ENCODE measurements at regions not wholly inside any gene's neighbourhood (a gene's known extent, or its start where the extent isn't known, plus 50 kb on each side); places are given as distances from the start of the nearest gene placed in this dataset.
A peak's percentile ranks its signal among the peaks of the same experiment; 100 is the strongest.

DNA sequence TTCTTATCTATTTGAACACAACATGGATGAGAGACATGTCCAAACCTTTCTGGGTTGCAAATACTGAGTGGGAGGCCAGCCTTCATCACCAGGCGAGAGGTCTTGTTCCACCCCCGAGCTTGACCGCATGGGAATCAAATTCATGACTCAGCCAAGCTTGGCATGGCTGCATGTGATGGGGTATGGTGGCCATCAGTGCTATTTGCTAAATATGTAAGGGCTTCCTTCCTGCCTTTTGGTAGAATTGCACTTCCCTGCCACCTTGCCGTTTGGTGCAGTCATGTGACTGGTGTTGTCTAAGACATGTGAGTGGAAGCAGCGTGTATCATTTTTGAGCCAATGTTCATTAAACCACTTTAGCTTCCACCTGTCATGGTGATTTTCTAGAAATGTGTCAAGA is 508.9 kb upstream of the SULF2 start:
- Histone ChIP-seq H3K14ac (ENCODE audit: low read length in 2 of 2) (no peak overlapping the region), H3K4me3 (ENCODE audit: insufficient read depth in 1 of 2, low read depth in 1 of 2, low read length in 2 of 2) (no peak overlapping the region), H3K23ac (ENCODE audit: low read length in 2 of 2) (no peak overlapping the region), H4K91ac (ENCODE audit: low read length) (no peak overlapping the region), H3K36me3 (ENCODE audit: control insufficient read depth in 1 of 2, insufficient read depth in 2 of 2, low read depth in 1 of 2, low read length in 2 of 2) (no peaks in the 10 kb centered on the region), H3K79me1 (replicated peaks; ENCODE audit: low read length, poor library complexity, severe bottlenecking) (no peaks in the 10 kb centered on the region), H2BK12ac (ENCODE audit: low read length in 2 of 2) (no peak overlapping the region), H3K9ac (ENCODE audit: low read length) (no peak overlapping the region), H2AFZ (ENCODE audit: low read depth, low read length) (no peak overlapping the region), H2BK5ac (ENCODE audit: low read depth, low read length, poor library complexity, severe bottlenecking) (no peak overlapping the region), H3K4me1 (ENCODE audit: control insufficient read depth, insufficient read depth, low read depth, low read length) (peaks cover 16% of the 10 kb centered on the region), H3K9me3 (ENCODE audit: control insufficient read depth, low read length) (peaks cover 3% of the 10 kb centered on the region), H2AK5ac (ENCODE audit: low read length, severe bottlenecking) (no peak overlapping the region), H4K8ac (ENCODE audit: low read length) (no peak overlapping the region), H3K27ac (ENCODE audit: low read length, poor library complexity, severe bottlenecking) (no peak overlapping the region), H3K4me2 (ENCODE audit: low read length, poor library complexity, severe bottlenecking) (no peak overlapping the region), H2BK15ac (ENCODE audit: low read depth, poor library complexity, severe bottlenecking) (no peak overlapping the region), H3K27me3 (ENCODE audit: control insufficient read depth in 1 of 2, insufficient read depth in 1 of 2, low read length in 2 of 2) (peaks cover 15 to 29% of the 10 kb centered on the region in 2 experiments), H2BK120ac (ENCODE audit: low read depth, low read length) (no peak overlapping the region), H3K18ac (ENCODE audit: low read depth in 1 of 2, low read length in 2 of 2) (no peak overlapping the region), H3K4ac (ENCODE audit: low read depth in 1 of 2, low read length in 2 of 2) (no peak overlapping the region)
- WGBS = 49% methylated on average over 4 of the region's 5 CpGs
- DNase-seq = no peak

GRCh38 chr20:48293671-48294070 is 508.4 kb upstream of the SULF2 start:
- Histone ChIP-seq H3K27ac (ENCODE audit: low read length, poor library complexity, severe bottlenecking) (no peak overlapping the region), H2AK5ac (ENCODE audit: low read length, severe bottlenecking) (peak overlapping the region; percentile 95), H2BK12ac (ENCODE audit: low read length in 2 of 2) (no peak overlapping the region), H3K18ac (ENCODE audit: low read depth in 1 of 2, low read length in 2 of 2) (no peak overlapping the region), H3K4ac (ENCODE audit: low read depth in 1 of 2, low read length in 2 of 2) (no peak overlapping the region), H2BK15ac (ENCODE audit: low read depth, poor library complexity, severe bottlenecking) (no peak overlapping the region), H3K14ac (ENCODE audit: low read length in 2 of 2) (no peak overlapping the region), H3K27me3 (ENCODE audit: control insufficient read depth in 1 of 2, insufficient read depth in 1 of 2, low read length in 2 of 2) (peaks cover 15 to 34% of the 10 kb centered on the region in 2 experiments), H3K9ac (ENCODE audit: low read length) (no peak overlapping the region), H3K4me1 (ENCODE audit: control insufficient read depth, insufficient read depth, low read depth, low read length) (peaks cover 16% of the 10 kb centered on the region), H3K36me3 (ENCODE audit: control insufficient read depth in 1 of 2, insufficient read depth in 2 of 2, low read depth in 1 of 2, low read length in 2 of 2) (no peaks in the 10 kb centered on the region), H3K9me3 (ENCODE audit: control insufficient read depth, low read length) (peaks cover 3% of the 10 kb centered on the region), H2BK120ac (ENCODE audit: low read depth, low read length) (no peak overlapping the region), H4K8ac (ENCODE audit: low read length) (no peak overlapping the region), H2BK5ac (ENCODE audit: low read depth, low read length, poor library complexity, severe bottlenecking) (no peak overlapping the region), H3K23ac (ENCODE audit: low read length in 2 of 2) (no peak overlapping the region), H3K79me1 (replicated peaks; ENCODE audit: low read length, poor library complexity, severe bottlenecking) (no peaks in the 10 kb centered on the region), H4K91ac (ENCODE audit: low read length) (no peak overlapping the region), H3K4me2 (ENCODE audit: low read length, poor library complexity, severe bottlenecking) (no peak overlapping the region), H3K4me3 (ENCODE audit: insufficient read depth in 1 of 2, low read depth in 1 of 2, low read length in 2 of 2) (no peak overlapping the region), H2AFZ (ENCODE audit: low read depth, low read length) (no peak overlapping the region)
- WGBS = 76% methylated on average over 3 of the region's 4 CpGs
- DNase-seq = no peak

DNA sequence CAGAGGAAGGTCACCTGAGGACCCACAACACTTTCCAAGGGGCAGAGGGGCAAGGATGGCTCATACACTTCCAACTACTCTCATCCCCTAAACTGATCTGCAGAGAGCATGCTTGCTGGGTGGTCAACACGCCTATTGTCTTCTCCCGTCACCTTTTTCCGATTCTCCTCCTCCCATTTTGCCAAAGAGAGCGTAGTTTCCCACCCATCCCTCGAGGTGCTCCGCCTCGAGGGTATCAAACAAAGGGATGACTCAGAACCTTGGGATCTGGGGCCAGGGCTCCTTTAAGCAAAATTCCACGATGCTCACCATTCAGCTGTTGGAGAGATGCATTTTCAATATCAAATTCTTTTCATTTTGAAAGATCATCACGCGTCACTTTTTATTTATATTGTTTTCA is 507.5 kb upstream of the SULF2 start:
- Histone ChIP-seq H3K79me1 (replicated peaks; ENCODE audit: low read length, poor library complexity, severe bottlenecking) (no peaks in the 10 kb centered on the region), H3K9ac (ENCODE audit: low read length) (no peak overlapping the region)

DNA sequence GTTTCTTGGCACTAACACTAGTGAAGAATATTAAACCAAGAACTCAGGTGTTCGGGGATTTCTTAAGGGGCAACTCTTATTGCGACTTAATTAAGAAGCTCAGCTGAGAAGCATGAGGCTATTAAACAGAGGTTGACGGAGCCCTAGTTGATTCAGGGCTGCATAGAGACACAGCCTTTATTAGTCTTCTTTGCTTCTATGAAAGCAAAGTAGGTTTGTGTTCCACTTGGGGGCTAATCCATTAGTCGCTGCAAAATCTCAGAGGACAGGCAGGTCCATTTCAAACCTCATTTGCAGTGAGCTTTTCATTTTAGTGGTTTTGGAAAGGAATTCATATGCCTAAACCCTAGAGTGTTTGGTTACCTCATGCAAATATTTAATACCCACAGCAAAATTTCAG is 506.6 kb upstream of the SULF2 start:
- no peaks in the 10 kb centered on the region for H3K79me1 ChIP-seq (replicated peaks; ENCODE audit: low read length, poor library complexity, severe bottlenecking)
- H3K27me3 ChIP-seq (ENCODE audit: control insufficient read depth in 1 of 2, insufficient read depth in 1 of 2, low read length in 2 of 2) = peaks cover 15 to 36% of the 10 kb centered on the region in 2 experiments
- no peaks in the 10 kb centered on the region for H3K36me3 ChIP-seq (ENCODE audit: control insufficient read depth in 1 of 2, insufficient read depth in 2 of 2, low read depth in 1 of 2, low read length in 2 of 2)
- H3K4me3 ChIP-seq (ENCODE audit: insufficient read depth in 1 of 2, low read depth in 1 of 2, low read length in 2 of 2) = no peak overlapping the region
- H2AK5ac ChIP-seq (ENCODE audit: low read length, severe bottlenecking) = no peak overlapping the region
- H3K9me3 ChIP-seq (ENCODE audit: control insufficient read depth, low read length) = no peaks in the 10 kb centered on the region
- H3K23ac ChIP-seq (ENCODE audit: low read length in 2 of 2) = no peak overlapping the region
- no peak overlapping the region for H2BK5ac ChIP-seq (ENCODE audit: low read depth, low read length, poor library complexity, severe bottlenecking)
- no peak overlapping the region for H2BK120ac ChIP-seq (ENCODE audit: low read depth, low read length)
- peaks cover 24% of the 10 kb centered on the region for H3K4me1 ChIP-seq (ENCODE audit: control insufficient read depth, insufficient read depth, low read depth, low read length)
- no peak overlapping the region for H3K27ac ChIP-seq (ENCODE audit: low read length, poor library complexity, severe bottlenecking)
- no peak overlapping the region for H3K14ac ChIP-seq (ENCODE audit: low read length in 2 of 2)
- no peak overlapping the region for H4K8ac ChIP-seq (ENCODE audit: low read length)
- no peak overlapping the region for H4K91ac ChIP-seq (ENCODE audit: low read length)
- H3K4me2 ChIP-seq (ENCODE audit: low read length, poor library complexity, severe bottlenecking) = no peak overlapping the region
- no peak overlapping the region for H2BK12ac ChIP-seq (ENCODE audit: low read length in 2 of 2)
- 95% methylated on average over 4 of the region's 4 CpGs for WGBS
- H2AFZ ChIP-seq (ENCODE audit: low read depth, low read length) = no peak overlapping the region
- DNase-seq = no peak
- H2BK15ac ChIP-seq (ENCODE audit: low read depth, poor library complexity, severe bottlenecking) = no peak overlapping the region
- H3K9ac ChIP-seq (ENCODE audit: low read length) = no peak overlapping the region
- no peak overlapping the region for H3K18ac ChIP-seq (ENCODE audit: low read depth in 1 of 2, low read length in 2 of 2)
- no peak overlapping the region for H3K4ac ChIP-seq (ENCODE audit: low read depth in 1 of 2, low read length in 2 of 2)

More for the DNA sequence above, 507.5 kb upstream of the SULF2 start:
- no peak overlapping the region for H4K91ac ChIP-seq (ENCODE audit: low read length)
- WGBS = 66% methylated on average over 8 of the region's 10 CpGs
- H2BK15ac ChIP-seq (ENCODE audit: low read depth, poor library complexity, severe bottlenecking) = no peak overlapping the region
- no peak overlapping the region for H3K18ac ChIP-seq (ENCODE audit: low read depth in 1 of 2, low read length in 2 of 2)
- no peak overlapping the region for H3K27ac ChIP-seq (ENCODE audit: low read length, poor library complexity, severe bottlenecking)
- peaks cover 19% of the 10 kb centered on the region for H3K4me1 ChIP-seq (ENCODE audit: control insufficient read depth, insufficient read depth, low read depth, low read length)
- H4K8ac ChIP-seq (ENCODE audit: low read length) = no peak overlapping the region
- no peak overlapping the region for H3K4me3 ChIP-seq (ENCODE audit: insufficient read depth in 1 of 2, low read depth in 1 of 2, low read length in 2 of 2)
- H2AFZ ChIP-seq (ENCODE audit: low read depth, low read length) = no peak overlapping the region
- peaks cover 1% of the 10 kb centered on the region for H3K9me3 ChIP-seq (ENCODE audit: control insufficient read depth, low read length)
- no peak overlapping the region for H3K23ac ChIP-seq (ENCODE audit: low read length in 2 of 2)
- DNase-seq = no peak
- H3K14ac ChIP-seq (ENCODE audit: low read length in 2 of 2) = no peak overlapping the region
- H2BK120ac ChIP-seq (ENCODE audit: low read depth, low read length) = no peak overlapping the region
- H2AK5ac ChIP-seq (ENCODE audit: low read length, severe bottlenecking) = peak overlapping the region; percentile 56
- peaks cover 15 to 36% of the 10 kb centered on the region in 2 experiments for H3K27me3 ChIP-seq (ENCODE audit: control insufficient read depth in 1 of 2, insufficient read depth in 1 of 2, low read length in 2 of 2)
- no peak overlapping the region for H2BK12ac ChIP-seq (ENCODE audit: low read length in 2 of 2)
- H2BK5ac ChIP-seq (ENCODE audit: low read depth, low read length, poor library complexity, severe bottlenecking) = no peak overlapping the region
- H3K36me3 ChIP-seq (ENCODE audit: control insufficient read depth in 1 of 2, insufficient read depth in 2 of 2, low read depth in 1 of 2, low read length in 2 of 2) = no peaks in the 10 kb centered on the region
- no peak overlapping the region for H3K4ac ChIP-seq (ENCODE audit: low read depth in 1 of 2, low read length in 2 of 2)
- no peak overlapping the region for H3K4me2 ChIP-seq (ENCODE audit: low read length, poor library complexity, severe bottlenecking)
